Fibroblast of the aortic adventitia (primary cell): ENCODE measurements at regions not wholly inside any gene's neighbourhood (a gene's known extent, or its start where the extent isn't known, plus 50 kb on each side); places are given as distances from the start of the nearest gene placed in this dataset.

Experiments
- DNase-seq: peaks from one replicate; pipeline ENCODE4 v3.0.0-alpha.2; 2010; ENCODE audit warnings: low read depth
- H3K4me3 ChIP-seq: 2 replicates; pipeline ENCODE4 v1.5.1; 2011; ENCODE audit warnings: low read depth, mild to moderate bottlenecking, control low read depth, low read length, moderate library complexity
- TF ChIP-seq, protein P1 (sequence below): IDR thresholded peaks from 2 replicates; pipeline ENCODE4 v1.5.1; 2011; ENCODE audit warnings: mild to moderate bottlenecking, low read length, control low read depth, inconsistent platforms; ENCODE audit not compliant: insufficient read depth

DNA sequence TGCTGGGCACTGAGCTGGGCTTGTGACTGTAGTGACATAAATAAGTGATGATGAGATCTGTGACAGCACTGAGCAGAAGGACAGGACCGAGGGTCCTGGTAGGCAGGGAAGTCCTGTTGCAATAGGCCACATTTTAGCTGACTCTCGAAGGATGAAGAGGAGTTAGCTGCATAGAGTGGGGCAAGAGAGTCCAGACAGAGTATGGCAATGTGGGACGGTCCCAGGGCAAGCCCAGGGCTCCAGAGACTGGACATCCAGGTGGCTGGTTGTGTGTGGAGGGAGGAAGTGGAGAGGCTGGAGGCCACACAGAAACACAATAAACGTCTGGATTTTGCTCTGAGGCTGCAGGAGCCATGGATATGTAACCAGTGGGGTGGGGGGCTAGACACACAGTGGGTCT is 64.5 kb upstream of the ZNF423 start:
- TF ChIP-seq, protein P1, sequence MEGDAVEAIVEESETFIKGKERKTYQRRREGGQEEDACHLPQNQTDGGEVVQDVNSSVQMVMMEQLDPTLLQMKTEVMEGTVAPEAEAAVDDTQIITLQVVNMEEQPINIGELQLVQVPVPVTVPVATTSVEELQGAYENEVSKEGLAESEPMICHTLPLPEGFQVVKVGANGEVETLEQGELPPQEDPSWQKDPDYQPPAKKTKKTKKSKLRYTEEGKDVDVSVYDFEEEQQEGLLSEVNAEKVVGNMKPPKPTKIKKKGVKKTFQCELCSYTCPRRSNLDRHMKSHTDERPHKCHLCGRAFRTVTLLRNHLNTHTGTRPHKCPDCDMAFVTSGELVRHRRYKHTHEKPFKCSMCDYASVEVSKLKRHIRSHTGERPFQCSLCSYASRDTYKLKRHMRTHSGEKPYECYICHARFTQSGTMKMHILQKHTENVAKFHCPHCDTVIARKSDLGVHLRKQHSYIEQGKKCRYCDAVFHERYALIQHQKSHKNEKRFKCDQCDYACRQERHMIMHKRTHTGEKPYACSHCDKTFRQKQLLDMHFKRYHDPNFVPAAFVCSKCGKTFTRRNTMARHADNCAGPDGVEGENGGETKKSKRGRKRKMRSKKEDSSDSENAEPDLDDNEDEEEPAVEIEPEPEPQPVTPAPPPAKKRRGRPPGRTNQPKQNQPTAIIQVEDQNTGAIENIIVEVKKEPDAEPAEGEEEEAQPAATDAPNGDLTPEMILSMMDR: no peak
- H3K4me3 ChIP-seq: no peak overlapping the region
- DNase-seq: no peak

DNA sequence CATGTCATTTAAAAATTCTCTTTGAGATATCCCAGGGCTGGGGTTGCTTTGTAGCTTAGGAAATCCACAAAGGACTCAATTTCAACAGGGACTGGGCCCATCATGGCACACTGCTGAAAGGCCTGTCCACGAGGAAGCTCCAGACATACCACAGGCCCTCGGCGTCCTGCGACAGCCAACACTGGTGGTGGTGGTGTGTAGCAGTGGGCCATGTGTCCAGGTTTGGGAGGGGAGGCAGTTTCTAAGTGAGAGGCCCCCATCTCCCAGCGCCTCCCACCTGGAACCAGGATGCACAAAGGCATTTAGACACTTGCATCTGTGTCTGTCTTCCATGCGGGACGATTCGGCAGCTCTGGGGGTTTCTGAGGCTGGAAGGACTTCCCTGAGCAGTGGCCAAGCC is 65.2 kb upstream of the ZNF423 start:
- TF ChIP-seq, protein P1: no peak
- no peak overlapping the region for H3K4me3 ChIP-seq
- DNase-seq: no peak

DNA sequence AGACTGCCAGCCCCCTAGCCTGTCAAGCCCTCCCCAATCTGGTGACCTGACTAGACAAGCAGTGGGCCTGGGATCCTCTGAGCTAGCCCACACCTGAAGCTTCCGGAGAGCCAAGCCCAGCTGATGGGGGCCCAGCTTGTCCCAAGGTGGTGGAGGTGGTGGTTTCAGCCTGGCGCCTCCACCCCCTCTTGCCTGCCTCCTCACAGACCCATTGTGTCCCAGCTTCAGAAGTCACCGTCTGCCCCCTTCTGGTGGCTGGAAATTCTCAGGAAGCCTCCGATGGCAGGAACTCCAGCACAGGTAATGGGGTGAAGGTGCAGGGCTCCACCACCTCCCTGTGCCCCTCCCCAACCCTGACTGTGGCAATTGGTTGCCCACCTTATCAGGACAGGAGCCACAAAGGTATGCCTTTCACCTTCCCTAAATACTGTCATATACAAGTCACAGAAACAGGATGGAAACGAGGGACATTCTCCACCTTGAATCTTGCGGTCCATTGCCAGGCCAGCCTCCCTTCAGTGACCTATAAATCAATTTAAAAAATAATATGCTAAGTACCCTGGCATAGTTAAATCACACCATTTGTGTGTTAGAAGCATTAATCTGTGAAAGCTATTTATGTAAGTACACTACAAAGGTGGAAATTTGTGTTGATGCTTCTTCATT is 66.0 kb upstream of the ZNF423 start:
- TF ChIP-seq, protein P1: peak; percentile 61
- H3K4me3 ChIP-seq: no peak overlapping the region
- peak; percentile 54 for DNase-seq

DNA sequence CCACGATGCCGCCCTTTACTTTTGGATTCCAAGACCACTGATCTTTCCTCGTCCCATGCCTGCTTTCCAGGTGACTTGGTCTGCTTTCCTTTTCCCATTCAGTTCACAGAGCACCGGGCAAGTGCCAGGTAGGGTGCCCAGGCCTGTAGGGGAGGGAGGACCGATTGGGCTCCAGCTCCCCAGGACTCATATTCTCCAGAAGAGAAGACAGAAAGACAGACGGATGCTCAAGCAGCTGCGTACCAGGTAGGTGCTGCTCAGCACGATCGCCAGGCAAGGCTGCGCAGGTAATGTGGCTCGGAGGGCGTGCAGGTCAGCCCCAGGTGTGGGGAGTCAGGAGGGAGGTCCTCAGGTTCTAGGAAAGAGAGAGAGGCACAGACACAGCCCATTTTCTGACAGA is 67.5 kb upstream of the ZNF423 start:
- no peak overlapping the region for H3K4me3 ChIP-seq
- DNase-seq: no peak
- TF ChIP-seq, protein P1: no peak

DNA sequence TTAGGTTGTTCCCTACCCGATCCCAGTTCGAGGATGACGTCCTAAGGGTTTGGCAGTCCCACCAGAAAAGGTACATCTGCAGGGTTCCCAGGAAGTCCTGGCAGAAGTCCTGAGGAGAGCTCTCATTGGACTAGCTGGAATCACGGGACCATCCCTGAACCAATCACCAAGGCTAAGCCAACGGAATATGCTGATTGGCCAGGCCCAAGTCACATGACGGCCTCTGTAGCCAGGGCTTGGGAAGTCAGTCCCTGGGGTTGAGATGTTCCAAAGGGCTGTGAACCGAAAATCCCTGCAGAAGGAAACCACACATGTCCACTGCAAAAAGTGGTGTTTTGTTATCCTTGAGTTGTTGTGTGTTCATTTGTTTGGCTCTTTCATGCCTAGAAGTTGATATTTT is 68.2 kb upstream of the ZNF423 start:
- H3K4me3 ChIP-seq: no peak overlapping the region
- no peak for DNase-seq
- TF ChIP-seq, protein P1: no peak

DNA sequence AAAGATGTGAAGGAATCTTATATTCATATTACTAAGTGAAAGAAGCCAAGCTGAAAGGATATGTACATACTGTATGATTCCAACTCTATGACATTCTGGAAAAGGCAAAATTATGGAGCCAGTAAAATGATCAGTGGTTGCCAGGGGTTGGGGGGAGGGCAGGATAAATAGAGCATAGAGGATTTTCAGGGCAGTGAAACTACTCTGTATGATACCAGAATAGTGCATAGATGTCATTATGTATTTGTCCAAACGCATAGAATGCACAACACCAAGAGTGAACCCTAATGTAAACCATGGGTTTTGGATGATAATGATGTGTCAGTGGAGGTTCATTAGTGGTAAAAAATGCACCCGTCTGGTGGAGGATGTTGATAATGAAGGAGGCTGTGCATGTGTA is 71.0 kb upstream of the ZNF423 start:
- H3K4me3 ChIP-seq: no peak overlapping the region
- no peak for DNase-seq
- TF ChIP-seq, protein P1: no peak
